Esophagus squamous epithelium (tissue), 5 donors: ENCODE measurements at regions not wholly inside any gene's neighbourhood (a gene's known extent, or its start where the extent isn't known, plus 50 kb on each side); places are given as distances from the start of the nearest gene placed in this dataset.

Source experiments
- DNase-seq: peaks from one replicate; lab custom pipeline; 2025; lab: John Stamatoyannopoulos, UW
- H3K27ac ChIP-seq, 4 donors: fragments of 200-600 bp; sonication (generic); one replicate each; pipeline ENCODE4 v1.5.1; 2016 to 2019; ENCODE audit warnings: mild to moderate bottlenecking in 1 of 4
- H3K27me3 ChIP-seq, 4 donors: fragments of 200-600 bp; sonication (generic); 1 replicate in 3 of 4; 2 replicates in 1 of 4; pipeline versions ENCODE4 v1.5.1 to v1.6.0; 2017 to 2021; ENCODE audit warnings: antibody characterized with exemption in 1 of 4
- H3K36me3 ChIP-seq, 3 donors: fragments of 200-600 bp; sonication (generic); one replicate each; pipeline ENCODE4 v1.5.1; 2016 to 2019
- H3K4me1 ChIP-seq, 3 donors: fragments of 200-600 bp; sonication (generic); one replicate each; pipeline ENCODE4 v1.5.1; 2017 to 2019
- H3K4me3 ChIP-seq, 4 donors: fragments of 200-600 bp; sonication (generic); 1 replicate in 3 of 4; 2 replicates in 1 of 4; pipeline ENCODE4 v1.5.1; 2016 to 2019; ENCODE audit warnings: mild to moderate bottlenecking in 2 of 4, moderate library complexity in 1 of 4
- H3K9me3 ChIP-seq, 3 donors: fragments of 200-600 bp; sonication (generic); one replicate each; pipeline ENCODE4 v1.5.1; 2016 to 2019
- CTCF ChIP-seq, 6 experiments: fragments of 450-650 bp in 4 of 6; fragments of 200-600 bp in 2 of 6; sonication (generic) in 2 of 6; IDR thresholded peaks; one replicate each; pipeline ENCODE4 v1.5.1; 2016 to 2019; ENCODE audit warnings: antibody characterized with exemption in 6 of 6, mild to moderate bottlenecking in 4 of 6, moderate library complexity in 4 of 6
- POLR2A ChIP-seq, 4 donors: fragments of 450-650 bp; IDR thresholded peaks; one replicate each; pipeline ENCODE4 v1.6.1; 2017; ENCODE audit warnings: antibody characterized with exemption in 4 of 4, mild to moderate bottlenecking in 4 of 4, moderate library complexity in 3 of 4
- WGBS, 2 donors: methylation state at CpG; one replicate each; pipeline ENCODE4 v1.1.5; 2018; 5-methylcytosine and 5-hydroxymethylcytosine counted together
- intact Hi-C: fragments of 100-400 bp; cut with DNase I; formaldehyde crosslinking; loops from one replicate; pipeline ENCODE4 v1.15.0; 2022
- donor health status: DM: yes; HTN: yes; CAD: no.

DNA sequence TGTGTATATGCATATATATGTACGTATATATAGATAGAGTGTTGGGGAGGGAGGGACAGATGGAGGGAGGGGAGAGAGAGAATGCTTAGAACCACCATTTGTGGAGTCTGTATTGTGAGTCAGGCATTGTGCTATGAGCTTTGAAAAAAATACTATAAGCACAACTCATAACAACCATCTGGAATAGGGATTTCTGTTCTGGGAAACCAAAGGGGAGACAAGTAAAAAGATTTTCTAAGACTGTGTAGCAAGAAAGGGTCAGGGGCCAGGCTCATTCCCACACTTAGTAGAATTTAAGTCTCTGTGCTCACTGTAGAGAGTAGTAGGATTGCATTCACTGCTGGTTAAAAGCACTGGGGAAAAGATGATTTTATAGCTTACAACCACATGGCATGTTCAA is 202.3 kb upstream of the SGCD start:
- H3K27ac ChIP-seq: no peak overlapping the region
- H3K36me3 ChIP-seq: no peaks in the 10 kb centered on the region
- intact Hi-C loops: no loop called here
- H3K4me3 ChIP-seq: no peak overlapping the region
- no peak for TF ChIP-seq CTCF (IDR thresholded peaks at IDR 0.05)
- no peak for TF ChIP-seq POLR2A (IDR thresholded peaks at IDR 0.05)
- no peaks in the 10 kb centered on the region for H3K4me1 ChIP-seq
- no peak for DNase-seq
- 0 to 42% methylated on average over 1 of the region's 1 CpG for WGBS, 2 donors
- H3K9me3 ChIP-seq: no peaks in the 10 kb centered on the region
- no peaks in the 10 kb centered on the region for H3K27me3 ChIP-seq

GRCh38 chr5:156125118-156125517 is 201.8 kb upstream of the SGCD start:
- Histone ChIP-seq H3K36me3 (no peaks in the 10 kb centered on the region), H3K4me1 (no peaks in the 10 kb centered on the region), H3K4me3 (no peak overlapping the region), H3K9me3 (no peaks in the 10 kb centered on the region), H3K27ac (no peak overlapping the region), H3K27me3 (no peaks in the 10 kb centered on the region)
- 60 to 62% methylated on average over 3 of the region's 3 CpGs for WGBS, 2 donors
- TF ChIP-seq POLR2A (IDR thresholded peaks at IDR 0.05): no peak
- no peak for TF ChIP-seq CTCF (IDR thresholded peaks at IDR 0.05)
- no peak for DNase-seq
- intact Hi-C loops: no loop called here

DNA sequence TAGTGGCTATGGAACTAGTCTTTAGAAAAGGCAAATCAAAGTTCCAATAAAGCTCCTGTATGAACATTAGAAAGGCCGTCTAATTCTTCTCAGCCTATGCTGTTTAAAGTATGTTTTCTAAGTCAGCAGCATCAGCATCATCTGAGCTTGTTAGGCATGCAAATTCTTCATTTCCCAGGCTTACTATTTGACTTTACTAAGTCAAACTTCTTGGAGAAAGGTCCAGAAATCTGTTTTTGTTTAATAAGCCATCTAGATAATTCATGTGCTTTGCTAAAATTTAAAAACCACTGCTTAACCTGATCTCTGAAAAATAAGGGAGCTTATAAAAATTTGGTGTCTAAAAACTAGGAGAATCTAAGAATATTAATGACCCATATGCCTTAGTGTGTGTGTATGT is 200.2 kb upstream of the SGCD start:
- no peak for DNase-seq
- H3K36me3 ChIP-seq: no peaks in the 10 kb centered on the region
- no peak overlapping the region for H3K4me3 ChIP-seq
- intact Hi-C loops: no loop called here
- no peaks in the 10 kb centered on the region for H3K27me3 ChIP-seq
- no peaks in the 10 kb centered on the region for H3K9me3 ChIP-seq
- no peak for TF ChIP-seq CTCF (IDR thresholded peaks at IDR 0.05)
- no peak for TF ChIP-seq POLR2A (IDR thresholded peaks at IDR 0.05)
- no peak overlapping the region for H3K27ac ChIP-seq
- 56 to 79% methylated on average over 1 of the region's 1 CpG for WGBS, 2 donors
- no peaks in the 10 kb centered on the region for H3K4me1 ChIP-seq

DNA sequence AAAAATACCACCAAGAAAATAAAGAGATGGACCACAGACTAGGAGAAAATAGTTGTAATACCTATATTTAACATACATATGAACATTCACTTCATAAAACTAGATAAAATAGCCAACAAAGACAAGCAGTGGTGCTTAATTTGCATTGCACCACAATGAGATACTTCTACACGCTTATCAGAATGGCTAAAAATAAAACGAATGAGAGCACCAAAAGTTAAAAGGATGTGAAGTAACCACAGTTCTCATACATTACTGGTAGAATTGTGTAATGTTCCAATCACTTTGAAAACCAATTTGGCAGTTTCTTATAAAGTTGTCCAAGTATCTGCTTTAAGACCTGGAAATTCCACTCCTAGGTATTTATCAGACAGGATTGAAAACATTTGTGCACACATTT is 198.9 kb upstream of the SGCD start:
- Histone ChIP-seq H3K4me3 (no peak overlapping the region), H3K27me3 (no peaks in the 10 kb centered on the region), H3K9me3 (no peaks in the 10 kb centered on the region), H3K36me3 (no peaks in the 10 kb centered on the region), H3K27ac (no peak overlapping the region), H3K4me1 (no peaks in the 10 kb centered on the region)
- intact Hi-C loops: no loop called here
- TF ChIP-seq POLR2A (IDR thresholded peaks at IDR 0.05): no peak
- no peak for TF ChIP-seq CTCF (IDR thresholded peaks at IDR 0.05)
- DNase-seq: no peak
- 65 to 72% methylated on average over 2 of the region's 2 CpGs for WGBS, 2 donors

DNA sequence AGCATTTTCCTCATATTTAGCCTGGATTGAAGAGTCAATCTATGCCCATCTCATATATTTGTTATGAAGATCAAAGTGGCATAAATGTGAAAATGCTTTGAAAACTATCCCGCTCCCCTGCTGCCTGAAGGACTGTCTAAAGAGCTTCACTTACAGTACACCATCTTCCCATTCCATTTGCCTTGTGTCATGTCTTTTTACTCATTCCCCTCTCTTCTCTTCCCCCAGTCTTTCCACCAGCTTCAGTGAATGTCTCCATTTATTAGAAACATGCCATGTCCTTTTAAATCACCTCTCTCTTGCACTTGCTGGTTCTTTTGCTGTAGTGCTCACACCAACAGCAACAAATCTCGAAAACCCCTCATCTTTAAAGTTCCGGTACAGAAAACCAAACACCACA is 192.7 kb upstream of the SGCD start:
- Histone ChIP-seq H3K4me1 (no peaks in the 10 kb centered on the region), H3K27ac (no peak overlapping the region), H3K9me3 (no peaks in the 10 kb centered on the region), H3K27me3 (no peaks in the 10 kb centered on the region), H3K36me3 (no peaks in the 10 kb centered on the region), H3K4me3 (no peak overlapping the region)
- WGBS, 2 donors: 71 to 77% methylated on average over 1 to 2 of the region's 3 CpGs
- no peak for TF ChIP-seq CTCF (IDR thresholded peaks at IDR 0.05)
- TF ChIP-seq POLR2A (IDR thresholded peaks at IDR 0.05): no peak
- intact Hi-C loops: no loop called here
- no peak for DNase-seq
